HepG2 (cell line): ENCODE measurements at regions not wholly inside any gene's neighbourhood (a gene's known extent, or its start where the extent isn't known, plus 50 kb on each side); places are given as distances from the start of the nearest gene placed in this dataset.

Experiments used
- ATAC-seq: fragments of 200-7000 bp; cut with Tn5 transposase; 3 replicates; pipeline ENCODE4 v1.9.1; 2020; ENCODE audit warnings: mild to moderate bottlenecking, moderate library complexity
- BruUV-seq: library from RNA; stranded (reverse); fragments of 400-500 nt; replicated peaks from 2 replicates; lab custom pipeline; 2021; lab: Mats Ljungman, UMichigan
- CTCF ChIA-PET: fragments of 300-600 bp; formaldehyde crosslinking; extraction: SDS; loops from one replicate; lab custom pipeline; 2021; ENCODE audit warnings: low total read pairs, inconsistent platforms, low intra/inter-chr PET ratio; lab: Yijun Ruan, JAX
- POLR2A ChIA-PET: fragments of 350-600 bp; sonication (Branson Sonifier 250); formaldehyde crosslinking; loops from one replicate; lab custom pipeline; 2020; ENCODE audit warnings: antibody characterized with exemption, inconsistent platforms; lab: Yijun Ruan, JAX
- DNase-seq: peaks from one replicate; pipeline ENCODE4 v3.0.0-alpha.2; 2015; ENCODE audit warnings: low spot score
- FAIRE-seq: peaks from 3 replicates; lab custom pipeline; 2011; peaks lifted over from hg19 to GRCh38; lab: Jason Lieb, UNC
- H2AFZ ChIP-seq: one replicate; pipeline ENCODE4 v1.6.1; 2011; ENCODE audit warnings: low read length, inconsistent platforms
- H3K27ac ChIP-seq: fragments of 300-600 bp; 3 replicates; pipeline ENCODE4 v1.8.0; 2011; ENCODE audit warnings: mixed run types, mild to moderate bottlenecking, mixed read lengths, low read length, inconsistent platforms; ENCODE audit not compliant: insufficient read depth; ENCODE audit errors: extremely low read length
- H3K27me3 ChIP-seq, 2 experiments: fragments of 200-600 bp in 1 of 2; 2 replicates in 1 of 2; 3 replicates in 1 of 2; pipeline versions ENCODE4 v1.6.0 to v1.8.0; 2011; ENCODE audit warnings: low read length in 2 of 2, mild to moderate bottlenecking in 2 of 2, moderate library complexity in 2 of 2, inconsistent platforms in 1 of 2; ENCODE audit not compliant: insufficient read depth in 2 of 2, control insufficient read depth in 1 of 2
- H3K36me3 ChIP-seq, 2 experiments: fragments of 200-600 bp in 1 of 2; replicated peaks in 1 of 2; 2 replicates in 1 of 2; 3 replicates in 1 of 2; pipeline versions ENCODE4 v1.5.1 to v1.8.0; 2011; ENCODE audit warnings: low read length in 2 of 2, inconsistent platforms in 1 of 2; ENCODE audit not compliant: insufficient read depth in 2 of 2, control insufficient read depth in 1 of 2
- H3K4me1 ChIP-seq: 2 replicates; pipeline ENCODE4 v1.5.1; 2012; ENCODE audit warnings: low read length, inconsistent platforms; ENCODE audit not compliant: insufficient read depth
- H3K4me2 ChIP-seq: 2 replicates; pipeline ENCODE4 v1.6.0; 2011; ENCODE audit warnings: low read depth, low read length, inconsistent platforms
- H3K4me3 ChIP-seq, 3 experiments: fragments of 200-600 bp in 1 of 3; sonication (generic), shearing (Covaris generic) in 1 of 3; replicated peaks in 1 of 3; 2 replicates each; pipeline ENCODE4 v1.5.1; 2011 to 2016; ENCODE audit warnings: low read length in 3 of 3, inconsistent platforms in 2 of 3, low read depth in 2 of 3, mild to moderate bottlenecking in 2 of 3, control low read depth in 1 of 3, mixed read lengths in 1 of 3; ENCODE audit not compliant: insufficient read depth in 1 of 3
- H3K79me2 ChIP-seq: one replicate; pipeline ENCODE4 v1.6.1; 2011; ENCODE audit warnings: low read length, inconsistent platforms; ENCODE audit not compliant: insufficient read depth
- H3K9ac ChIP-seq: 2 replicates; pipeline ENCODE4 v1.6.0; 2011; ENCODE audit warnings: mild to moderate bottlenecking, low read depth, low read length, inconsistent platforms; ENCODE audit not compliant: insufficient read depth
- H3K9me3 ChIP-seq: 2 replicates; pipeline ENCODE4 v1.5.1; 2012; ENCODE audit warnings: mild to moderate bottlenecking, low read length
- H4K20me1 ChIP-seq: 2 replicates; pipeline ENCODE4 v1.6.0; 2011; ENCODE audit warnings: inconsistent platforms, mild to moderate bottlenecking, low read length, moderate library complexity; ENCODE audit not compliant: insufficient read depth
- ARNT2 ChIP-seq: sonication (generic); formaldehyde crosslinking; IDR thresholded peaks from 2 replicates; pipeline ENCODE4 v1.8.0; 2022; ENCODE audit warnings: mild to moderate bottlenecking, low read depth, missing genetic modification reagents, moderate library complexity
- HMG20A ChIP-seq: IDR thresholded peaks from 2 replicates; pipeline ENCODE4 v1.6.1; 2016; ENCODE audit warnings: borderline replicate concordance
- IKZF4 ChIP-seq: sonication (generic); formaldehyde crosslinking; IDR thresholded peaks from 2 replicates; pipeline ENCODE4 v1.5.1; 2020; ENCODE audit warnings: borderline replicate concordance, mild to moderate bottlenecking, low read depth, missing genetic modification reagents; ENCODE audit errors: not compliant biosample characterization
- KMT2A ChIP-seq: sonication (generic); formaldehyde crosslinking; IDR thresholded peaks from 2 replicates; pipeline ENCODE4 v1.4.0; 2020; ENCODE audit warnings: missing genetic modification reagents
- MAF1 ChIP-seq: sonication (generic); formaldehyde crosslinking; IDR thresholded peaks from 2 replicates; pipeline ENCODE4 v1.5.0; 2020; ENCODE audit warnings: missing genetic modification reagents, borderline replicate concordance
- NCOA5 ChIP-seq: sonication (generic); formaldehyde crosslinking; IDR thresholded peaks from 2 replicates; pipeline ENCODE4 v1.4.0; 2020; ENCODE audit warnings: missing genetic modification reagents
- NFRKB ChIP-seq: fragments of 450-650 bp; IDR thresholded peaks from 2 replicates; pipeline ENCODE4 v1.6.1; 2017
- WGBS: methylation state at CpG from one replicate; pipeline ENCODE4 v1.1.6; 2017; ENCODE audit warnings: low lambda C conversion rate; 5-methylcytosine and 5-hydroxymethylcytosine counted together
- in situ Hi-C: cut with HindIII; loops from 2 replicates; pipeline ENCODE4 v1.10.0; 2017; ENCODE audit warnings: low pct_unique_long_range_greater_than_20kb; ENCODE audit not compliant: extremely low pct_ligation_motif_present
- intact Hi-C: fragments of 100-400 bp; cut with micrococcal nuclease; formaldehyde crosslinking; loops from one replicate; pipeline ENCODE4 v1.10.0; 2022; ENCODE audit not compliant: unreplicated experiment
- TF ChIP-seq, protein P1 (sequence below): IDR thresholded peaks from 2 replicates; pipeline ENCODE4 v1.6.1; 2016; ENCODE audit warnings: low read depth
- TF ChIP-seq, protein P2 (sequence below): sonication (generic); formaldehyde crosslinking; IDR thresholded peaks from 2 replicates; pipeline ENCODE4 v1.4.0; 2020; ENCODE audit warnings: missing genetic modification reagents, borderline replicate concordance
- TF ChIP-seq, protein P3 (sequence below): sonication (generic); formaldehyde crosslinking; IDR thresholded peaks from 2 replicates; pipeline ENCODE4 v1.8.0; 2022; ENCODE audit warnings: mild to moderate bottlenecking, missing genetic modification reagents
- TF ChIP-seq, protein P4 (sequence below): sonication (generic); formaldehyde crosslinking; IDR thresholded peaks from 2 replicates; pipeline ENCODE4 v1.4.0; 2020; ENCODE audit warnings: missing genetic modification reagents
- TF ChIP-seq, protein P5 (sequence below): sonication (generic); formaldehyde crosslinking; IDR thresholded peaks from 2 replicates; pipeline ENCODE4 v1.4.0; 2020; ENCODE audit warnings: missing genetic modification reagents

DNA sequence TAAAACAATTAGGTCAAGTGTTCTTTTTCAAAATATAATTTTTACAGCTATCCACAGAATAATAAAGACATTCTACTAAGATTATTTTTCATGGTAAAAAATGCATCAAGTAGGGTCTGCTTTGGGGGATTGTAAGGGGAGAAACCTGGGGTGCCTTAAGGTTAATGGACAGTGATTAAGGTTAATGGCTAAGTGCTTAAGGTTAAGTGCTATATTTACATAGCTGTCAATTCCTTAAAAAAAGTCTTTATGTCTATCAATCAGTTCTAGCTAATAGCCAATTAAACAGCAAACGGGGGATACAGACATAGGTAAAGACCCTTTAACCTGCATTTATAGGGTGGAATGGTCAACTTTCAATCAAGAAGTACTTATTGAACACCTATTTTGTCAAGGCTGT is 284.5 kb upstream of the SEMA3A start (continued):
- TF ChIP-seq, protein P1, sequence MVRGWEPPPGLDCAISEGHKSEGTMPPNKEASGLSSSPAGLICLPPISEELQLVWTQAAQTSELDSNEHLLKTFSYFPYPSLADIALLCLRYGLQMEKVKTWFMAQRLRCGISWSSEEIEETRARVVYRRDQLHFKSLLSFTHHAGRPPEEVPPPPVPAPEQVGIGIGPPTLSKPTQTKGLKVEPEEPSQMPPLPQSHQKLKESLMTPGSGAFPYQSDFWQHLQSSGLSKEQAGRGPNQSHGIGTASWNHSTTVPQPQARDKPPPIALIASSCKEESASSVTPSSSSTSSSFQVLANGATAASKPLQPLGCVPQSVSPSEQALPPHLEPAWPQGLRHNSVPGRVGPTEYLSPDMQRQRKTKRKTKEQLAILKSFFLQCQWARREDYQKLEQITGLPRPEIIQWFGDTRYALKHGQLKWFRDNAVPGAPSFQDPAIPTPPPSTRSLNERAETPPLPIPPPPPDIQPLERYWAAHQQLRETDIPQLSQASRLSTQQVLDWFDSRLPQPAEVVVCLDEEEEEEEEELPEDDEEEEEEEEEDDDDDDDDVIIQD (CRISPR knock-in tag): no peak
- TF ChIP-seq, protein P2, sequence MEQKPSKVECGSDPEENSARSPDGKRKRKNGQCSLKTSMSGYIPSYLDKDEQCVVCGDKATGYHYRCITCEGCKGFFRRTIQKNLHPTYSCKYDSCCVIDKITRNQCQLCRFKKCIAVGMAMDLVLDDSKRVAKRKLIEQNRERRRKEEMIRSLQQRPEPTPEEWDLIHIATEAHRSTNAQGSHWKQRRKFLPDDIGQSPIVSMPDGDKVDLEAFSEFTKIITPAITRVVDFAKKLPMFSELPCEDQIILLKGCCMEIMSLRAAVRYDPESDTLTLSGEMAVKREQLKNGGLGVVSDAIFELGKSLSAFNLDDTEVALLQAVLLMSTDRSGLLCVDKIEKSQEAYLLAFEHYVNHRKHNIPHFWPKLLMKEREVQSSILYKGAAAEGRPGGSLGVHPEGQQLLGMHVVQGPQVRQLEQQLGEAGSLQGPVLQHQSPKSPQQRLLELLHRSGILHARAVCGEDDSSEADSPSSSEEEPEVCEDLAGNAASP (CRISPR knock-in tag): no peak
- TF ChIP-seq, protein P3, sequence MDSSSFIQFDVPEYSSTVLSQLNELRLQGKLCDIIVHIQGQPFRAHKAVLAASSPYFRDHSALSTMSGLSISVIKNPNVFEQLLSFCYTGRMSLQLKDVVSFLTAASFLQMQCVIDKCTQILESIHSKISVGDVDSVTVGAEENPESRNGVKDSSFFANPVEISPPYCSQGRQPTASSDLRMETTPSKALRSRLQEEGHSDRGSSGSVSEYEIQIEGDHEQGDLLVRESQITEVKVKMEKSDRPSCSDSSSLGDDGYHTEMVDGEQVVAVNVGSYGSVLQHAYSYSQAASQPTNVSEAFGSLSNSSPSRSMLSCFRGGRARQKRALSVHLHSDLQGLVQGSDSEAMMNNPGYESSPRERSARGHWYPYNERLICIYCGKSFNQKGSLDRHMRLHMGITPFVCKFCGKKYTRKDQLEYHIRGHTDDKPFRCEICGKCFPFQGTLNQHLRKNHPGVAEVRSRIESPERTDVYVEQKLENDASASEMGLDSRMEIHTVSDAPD (CRISPR knock-in tag): no peak
- TF ChIP-seq, all 625 proteins: peak for 0

DNA sequence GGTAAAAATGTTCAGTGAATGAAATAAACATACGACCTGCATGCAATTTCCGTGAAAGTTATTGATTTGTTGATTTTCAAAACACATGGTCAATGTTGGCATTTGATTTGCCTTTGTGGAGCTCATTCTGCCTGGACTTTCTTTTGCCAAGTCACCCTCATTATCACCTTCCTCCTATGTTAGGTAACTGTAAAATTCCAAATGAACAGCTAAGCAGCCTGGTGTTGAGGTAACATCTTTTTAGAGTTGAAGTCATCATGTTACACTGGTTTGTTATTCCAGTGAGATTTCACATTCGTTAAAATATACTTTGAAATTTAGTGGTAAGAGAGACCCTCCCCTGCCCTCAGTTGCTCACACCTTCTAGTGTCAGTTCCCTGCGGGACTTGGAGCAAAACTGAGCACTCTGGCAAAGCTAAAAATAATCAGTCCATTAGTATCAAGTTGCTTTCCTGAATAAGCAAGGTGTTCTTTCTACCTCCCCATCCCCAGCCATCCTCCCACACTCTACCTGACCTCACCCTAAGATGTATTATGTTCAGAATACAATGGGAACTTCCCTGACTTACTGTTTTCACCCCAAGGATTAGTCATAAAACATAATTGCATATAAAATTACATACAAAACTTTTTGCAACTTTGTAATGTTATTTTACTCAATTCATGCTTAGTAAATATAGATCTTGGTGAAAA is 283.3 kb upstream of the SEMA3A start:
- no peaks in the 10 kb centered on the region for H3K36me3 ChIP-seq
- in situ Hi-C loops: loop anchor here (25.0 kb wide), 1 partner anchor 534 kb away; no protein-coding TSS in a partner anchor
- DNase-seq (no peak), FAIRE-seq (no peak), ATAC-seq (no peak)
- 1% methylated on average over 4 of the region's 4 CpGs for WGBS
- H3K9ac ChIP-seq: no peak overlapping the region
- CTCF ChIA-PET: no interaction called here
- H4K20me1 ChIP-seq: no peaks in the 10 kb centered on the region
- H3K9me3 ChIP-seq: no peaks in the 10 kb centered on the region
- H2AFZ ChIP-seq: no peak overlapping the region
- intact Hi-C loops: no loop called here
- no peak overlapping the region for H3K27ac ChIP-seq
- no peak overlapping the region for H3K4me2 ChIP-seq
- no peak overlapping the region for H3K4me3 ChIP-seq
- H3K27me3 ChIP-seq: no peaks in the 10 kb centered on the region; a peak in 1 of 5 replicates
- no TSS peak for BruUV-seq
- POLR2A ChIA-PET: no interaction called here
- no peaks in the 10 kb centered on the region for H3K79me2 ChIP-seq
- no peaks in the 10 kb centered on the region for H3K4me1 ChIP-seq
- TF ChIP-seq, protein P4, sequence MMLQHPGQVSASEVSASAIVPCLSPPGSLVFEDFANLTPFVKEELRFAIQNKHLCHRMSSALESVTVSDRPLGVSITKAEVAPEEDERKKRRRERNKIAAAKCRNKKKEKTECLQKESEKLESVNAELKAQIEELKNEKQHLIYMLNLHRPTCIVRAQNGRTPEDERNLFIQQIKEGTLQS (CRISPR knock-in tag): no peak
- TF ChIP-seq, protein P5, sequence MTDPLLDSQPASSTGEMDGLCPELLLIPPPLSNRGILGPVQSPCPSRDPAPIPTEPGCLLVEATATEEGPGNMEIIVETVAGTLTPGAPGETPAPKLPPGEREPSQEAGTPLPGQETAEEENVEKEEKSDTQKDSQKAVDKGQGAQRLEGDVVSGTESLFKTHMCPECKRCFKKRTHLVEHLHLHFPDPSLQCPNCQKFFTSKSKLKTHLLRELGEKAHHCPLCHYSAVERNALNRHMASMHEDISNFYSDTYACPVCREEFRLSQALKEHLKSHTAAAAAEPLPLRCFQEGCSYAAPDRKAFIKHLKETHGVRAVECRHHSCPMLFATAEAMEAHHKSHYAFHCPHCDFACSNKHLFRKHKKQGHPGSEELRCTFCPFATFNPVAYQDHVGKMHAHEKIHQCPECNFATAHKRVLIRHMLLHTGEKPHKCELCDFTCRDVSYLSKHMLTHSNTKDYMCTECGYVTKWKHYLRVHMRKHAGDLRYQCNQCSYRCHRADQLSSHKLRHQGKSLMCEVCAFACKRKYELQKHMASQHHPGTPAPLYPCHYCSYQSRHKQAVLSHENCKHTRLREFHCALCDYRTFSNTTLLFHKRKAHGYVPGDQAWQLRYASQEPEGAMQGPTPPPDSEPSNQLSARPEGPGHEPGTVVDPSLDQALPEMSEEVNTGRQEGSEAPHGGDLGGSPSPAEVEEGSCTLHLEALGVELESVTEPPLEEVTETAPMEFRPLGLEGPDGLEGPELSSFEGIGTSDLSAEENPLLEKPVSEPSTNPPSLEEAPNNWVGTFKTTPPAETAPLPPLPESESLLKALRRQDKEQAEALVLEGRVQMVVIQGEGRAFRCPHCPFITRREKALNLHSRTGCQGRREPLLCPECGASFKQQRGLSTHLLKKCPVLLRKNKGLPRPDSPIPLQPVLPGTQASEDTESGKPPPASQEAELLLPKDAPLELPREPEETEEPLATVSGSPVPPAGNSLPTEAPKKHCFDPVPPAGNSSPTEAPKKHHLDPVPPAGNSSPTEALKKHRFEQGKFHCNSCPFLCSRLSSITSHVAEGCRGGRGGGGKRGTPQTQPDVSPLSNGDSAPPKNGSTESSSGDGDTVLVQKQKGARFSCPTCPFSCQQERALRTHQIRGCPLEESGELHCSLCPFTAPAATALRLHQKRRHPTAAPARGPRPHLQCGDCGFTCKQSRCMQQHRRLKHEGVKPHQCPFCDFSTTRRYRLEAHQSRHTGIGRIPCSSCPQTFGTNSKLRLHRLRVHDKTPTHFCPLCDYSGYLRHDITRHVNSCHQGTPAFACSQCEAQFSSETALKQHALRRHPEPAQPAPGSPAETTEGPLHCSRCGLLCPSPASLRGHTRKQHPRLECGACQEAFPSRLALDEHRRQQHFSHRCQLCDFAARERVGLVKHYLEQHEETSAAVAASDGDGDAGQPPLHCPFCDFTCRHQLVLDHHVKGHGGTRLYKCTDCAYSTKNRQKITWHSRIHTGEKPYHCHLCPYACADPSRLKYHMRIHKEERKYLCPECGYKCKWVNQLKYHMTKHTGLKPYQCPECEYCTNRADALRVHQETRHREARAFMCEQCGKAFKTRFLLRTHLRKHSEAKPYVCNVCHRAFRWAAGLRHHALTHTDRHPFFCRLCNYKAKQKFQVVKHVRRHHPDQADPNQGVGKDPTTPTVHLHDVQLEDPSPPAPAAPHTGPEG: no peak
- TF ChIP-seq NFRKB (no peak), KMT2A (CRISPR knock-in tag) (no peak), MAF1 (CRISPR knock-in tag) (no peak), HMG20A (CRISPR knock-in tag) (no peak), NCOA5 (CRISPR knock-in tag) (no peak), IKZF4 (CRISPR knock-in tag) (no peak), ARNT2 (CRISPR knock-in tag) (no peak)
